ENCODE measurements at regions not wholly inside any gene's neighbourhood (a gene's known extent, or its start where the extent isn't known, plus 50 kb on each side); places are given as distances from the start of the nearest gene placed in this dataset.
"Not testable (repeated sequence)": the region's sequence is repeated elsewhere in the genome, so short reads cannot be mapped to it uniquely, and the experiment has no call there.

GRCh38 chr6:1477432-1478090, 88.2 kb downstream of the FOXF2 start:
- CTCF ChIA-PET = no interaction called here
- H3K27me3 Mint-ChIP-seq = peaks cover 8% of the 10 kb centered on the region
- no peak for TF ChIP-seq CTCF (IDR thresholded peaks at IDR 0.05)
- POLR2A ChIA-PET = no interaction called here
- ATAC-seq (ENCODE audit: low read depth) (no peak), DNase-seq (no peak)
- H3K4me1 Mint-ChIP-seq = peaks cover 10% of the 10 kb centered on the region
- no peaks in the 10 kb centered on the region for H3K36me3 Mint-ChIP-seq (ENCODE audit: low read depth)
- H3K4me3 Mint-ChIP-seq = no peak overlapping the region
- H3K27ac Mint-ChIP-seq = no peak overlapping the region
- H3K9me3 Mint-ChIP-seq = no peaks in the 10 kb centered on the region
- intact Hi-C loops (cut with micrococcal nuclease) = no loop called here

DNA sequence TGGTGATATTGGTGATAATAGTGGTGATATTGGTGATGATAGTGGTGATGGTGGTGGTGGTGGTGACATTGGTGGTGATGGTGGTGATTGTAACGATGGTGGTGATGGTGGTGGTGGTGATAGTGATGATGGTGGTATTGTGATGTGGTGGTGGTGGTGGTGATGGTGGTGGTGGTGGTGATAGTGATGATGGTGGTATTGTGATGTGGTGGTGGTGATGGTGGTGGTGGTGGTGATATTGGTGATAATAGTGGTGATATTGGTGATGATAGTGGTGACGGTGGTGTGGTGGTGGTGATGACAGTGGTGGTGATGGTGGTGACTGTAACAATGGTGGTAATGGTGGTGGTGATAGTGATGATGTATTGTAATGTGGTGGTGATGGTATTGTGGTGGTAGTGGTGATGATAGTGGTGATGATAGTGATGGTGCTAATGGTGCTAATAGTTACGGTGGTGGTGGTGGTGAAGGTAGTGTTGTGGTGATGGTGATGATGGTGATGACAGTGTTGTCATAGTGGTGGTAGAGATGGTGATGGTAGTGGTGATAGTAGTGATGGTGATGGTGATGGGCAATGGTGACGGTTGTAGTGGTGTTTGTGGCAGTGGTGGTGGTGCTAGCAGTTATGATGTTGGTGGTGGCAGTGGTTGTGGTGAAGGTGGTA, 88.9 kb downstream of the FOXF2 start:
- H3K36me3 Mint-ChIP-seq (ENCODE audit: low read depth); H3K27me3 Mint-ChIP-seq; ATAC-seq (ENCODE audit: low read depth); DNase-seq; POLR2A ChIA-PET; H3K4me3 Mint-ChIP-seq; intact Hi-C loops (cut with micrococcal nuclease); H3K27ac Mint-ChIP-seq; CTCF ChIA-PET; H3K9me3 Mint-ChIP-seq: not testable (repeated sequence)
- H3K4me1 Mint-ChIP-seq = peaks cover 14% of the 10 kb centered on the region

- Mint-ChIP-seq H3K4me1 (peaks cover 14% of the 10 kb centered on the region), H3K9me3 (no peaks in the 10 kb centered on the region), H3K27ac (no peak overlapping the region), H3K4me3 (no peak overlapping the region), H3K36me3 (ENCODE audit: low read depth) (no peaks in the 10 kb centered on the region), H3K27me3 (peaks cover 6% of the 10 kb centered on the region)
- ChIA-PET CTCF (no interaction called here), POLR2A (no interaction called here)
- DNase-seq (no peak), ATAC-seq (ENCODE audit: low read depth) (no peak)
- TF ChIP-seq CTCF (IDR thresholded peaks at IDR 0.05) = no peak
- intact Hi-C loops (cut with micrococcal nuclease) = no loop called here
Observed at GRCh38 chr6:1479095-1479494, 89.7 kb downstream of the FOXF2 start.

GRCh38 chr6:1479601-1480221, 90.3 kb downstream of the FOXF2 start:
- ChIA-PET CTCF (no interaction called here), POLR2A (no interaction called here)
- DNase-seq (no peak), ATAC-seq (ENCODE audit: low read depth) (no peak)
- H3K27me3 Mint-ChIP-seq = peaks cover 2% of the 10 kb centered on the region
- H3K27ac Mint-ChIP-seq = no peak overlapping the region
- H3K9me3 Mint-ChIP-seq = no peaks in the 10 kb centered on the region
- TF ChIP-seq CTCF (IDR thresholded peaks at IDR 0.05) = no peak
- no peak overlapping the region for H3K4me3 Mint-ChIP-seq
- intact Hi-C loops (cut with micrococcal nuclease) = no loop called here
- H3K36me3 Mint-ChIP-seq (ENCODE audit: low read depth) = no peaks in the 10 kb centered on the region
- H3K4me1 Mint-ChIP-seq = peaks cover 14% of the 10 kb centered on the region

DNA sequence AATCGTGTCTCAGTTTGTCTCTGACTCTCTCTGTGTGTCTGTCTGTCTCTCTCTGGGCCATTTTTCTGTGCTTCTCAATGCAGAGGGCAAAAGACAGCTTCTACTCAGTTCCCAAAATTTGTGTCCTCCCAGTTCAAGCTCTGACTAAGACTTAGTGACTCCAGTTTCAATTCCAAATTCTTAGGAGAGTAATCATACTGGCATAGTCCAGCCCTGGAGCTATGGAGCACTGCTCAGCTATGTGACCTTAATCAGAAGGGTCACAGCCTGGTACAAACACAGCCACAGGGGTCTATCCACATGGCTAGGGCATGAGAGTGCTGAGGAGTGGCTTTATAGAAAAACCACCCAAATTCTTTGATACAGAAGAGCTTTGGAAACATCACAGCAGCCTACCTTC, 91.9 kb downstream of the FOXF2 start:
- no peaks in the 10 kb centered on the region for H3K27me3 Mint-ChIP-seq
- intact Hi-C loops (cut with micrococcal nuclease) = no loop called here
- H3K9me3 Mint-ChIP-seq = no peaks in the 10 kb centered on the region
- no peak for TF ChIP-seq CTCF (IDR thresholded peaks at IDR 0.05)
- no peak overlapping the region for H3K27ac Mint-ChIP-seq
- ATAC-seq (ENCODE audit: low read depth) (no peak), DNase-seq (no peak)
- CTCF ChIA-PET = no interaction called here
- no peak overlapping the region for H3K4me3 Mint-ChIP-seq
- H3K36me3 Mint-ChIP-seq (ENCODE audit: low read depth) = no peaks in the 10 kb centered on the region
- POLR2A ChIA-PET = no interaction called here
- peaks cover 14% of the 10 kb centered on the region for H3K4me1 Mint-ChIP-seq

All from activated B cell treated with CpG ODN at 0.5 μM for 24 hours (primary cell).